GM12878 (cell line): ENCODE measurements at regions not wholly inside any gene's neighbourhood (a gene's known extent, or its start where the extent isn't known, plus 50 kb on each side); places are given as distances from the start of the nearest gene placed in this dataset.

Experiments used
- ATAC-seq: fragments of 200-7000 bp; cut with Tn5 transposase; 3 replicates; pipeline ENCODE4 v1.9.1; 2020; ENCODE audit warnings: mild to moderate bottlenecking, moderate library complexity
- BruUV-seq: library from RNA; stranded (reverse); fragments of 400-500 nt; replicated peaks from 2 replicates; lab custom pipeline; 2021; lab: Mats Ljungman, UMichigan
- CTCF ChIA-PET: fragments of 300-600 bp; sonication (Branson Sonifier 250); formaldehyde crosslinking; extraction: SDS; loops from one replicate; lab custom pipeline; 2021; ENCODE audit warnings: inconsistent platforms; lab: Yijun Ruan, JAX
- POLR2A ChIA-PET: fragments of 350-600 bp; formaldehyde crosslinking; extraction: SDS; loops from one replicate; lab custom pipeline; 2021; ENCODE audit warnings: inconsistent platforms; lab: Charles Lee
- RAD21 ChIA-PET: fragments of 300-600 bp; sonication (Branson Sonifier 250); formaldehyde crosslinking; loops from one replicate; lab custom pipeline; 2023; ENCODE audit warnings: antibody characterized with exemption; ENCODE audit not compliant: unreplicated experiment; lab: Charles Lee
- SMC1A ChIA-PET: fragments of 300-600 bp; sonication (Branson Sonifier 250); formaldehyde crosslinking; loops from one replicate; lab custom pipeline; 2023; ENCODE audit not compliant: unreplicated experiment, uncharacterized antibody; lab: Charles Lee
- DNase-seq: peaks from one replicate; pipeline ENCODE4 v3.0.0-alpha.2; 2011; ENCODE audit warnings: low read depth, low spot score
- FAIRE-seq: peaks from 3 replicates; lab custom pipeline; 2011; peaks lifted over from hg19 to GRCh38; lab: Jason Lieb, UNC
- H2AFZ ChIP-seq: 2 replicates; pipeline ENCODE4 v1.6.0; 2011; ENCODE audit warnings: low read depth, low read length, control low read depth; ENCODE audit not compliant: control insufficient read depth
- H3K27ac ChIP-seq: 2 replicates; pipeline ENCODE4 v1.5.1; 2011; ENCODE audit warnings: control low read depth; ENCODE audit not compliant: control insufficient read depth, insufficient read depth
- H3K27me3 ChIP-seq, 2 experiments: replicated peaks in 1 of 2; 2 replicates each; pipeline versions ENCODE4 v1.6.0 to v1.6.1; 2011; ENCODE audit warnings: low read length in 1 of 2; ENCODE audit not compliant: control insufficient read depth in 2 of 2, insufficient read depth in 2 of 2
- H3K36me3 ChIP-seq, 2 experiments: 2 replicates each; pipeline ENCODE4 v1.5.1; 2011; ENCODE audit warnings: low read length in 1 of 2; ENCODE audit not compliant: control insufficient read depth in 2 of 2, insufficient read depth in 2 of 2
- H3K4me1 ChIP-seq: 2 replicates; pipeline ENCODE4 v1.6.1; 2011; ENCODE audit warnings: mild to moderate bottlenecking, low read length, moderate library complexity, mixed read lengths; ENCODE audit not compliant: control insufficient read depth, insufficient read depth
- H3K4me2 ChIP-seq: 2 replicates; pipeline ENCODE4 v1.6.0; 2011; ENCODE audit warnings: control low read depth; ENCODE audit not compliant: control insufficient read depth, insufficient read depth
- H3K4me3 ChIP-seq: fragments of 200-600 bp; sonication (generic); 2 replicates; pipeline ENCODE4 v1.5.1; 2016
- H3K79me2 ChIP-seq: 2 replicates; pipeline ENCODE4 v1.6.0; 2011; ENCODE audit warnings: low read length; ENCODE audit not compliant: control insufficient read depth, insufficient read depth
- H3K9ac ChIP-seq: 2 replicates; pipeline ENCODE4 v1.8.0; 2011; ENCODE audit warnings: low read length, control low read depth, mixed read lengths; ENCODE audit not compliant: control insufficient read depth, insufficient read depth
- H3K9me3 ChIP-seq: replicated peaks from 3 replicates; pipeline ENCODE4 v1.5.1; 2011; ENCODE audit warnings: mild to moderate bottlenecking, low read length; ENCODE audit not compliant: control insufficient read depth, insufficient read depth
- H4K20me1 ChIP-seq: 2 replicates; pipeline ENCODE4 v1.6.0; 2011; ENCODE audit not compliant: control insufficient read depth, insufficient read depth
- BHLHE40 ChIP-seq, 2 experiments: fragments of 450-650 bp in 1 of 2; IDR thresholded peaks; 2 replicates each; pipeline ENCODE4 v1.6.1; 2011 to 2017; ENCODE audit warnings: low read depth in 2 of 2, borderline replicate concordance in 1 of 2, improper control_type of control experiment in 1 of 2, low read length in 1 of 2, mild to moderate bottlenecking in 1 of 2
- GABPA ChIP-seq: IDR thresholded peaks from 2 replicates; pipeline ENCODE4 v1.6.1; 2014; ENCODE audit warnings: antibody characterized with exemption, low read depth, mild to moderate bottlenecking, inconsistent platforms
- HDAC6 ChIP-seq: fragments of 200-600 bp; sonication (generic); IDR thresholded peaks from one replicate; pipeline ENCODE4 v1.8.0; 2017; ENCODE audit warnings: antibody characterized with exemption; ENCODE audit not compliant: unreplicated experiment
- IKZF2 ChIP-seq, 2 experiments: fragments of 450-650 bp; IDR thresholded peaks; 2 replicates each; pipeline ENCODE4 v1.6.1; 2017; ENCODE audit warnings: mild to moderate bottlenecking in 2 of 2, moderate library complexity in 2 of 2
- IRF3 ChIP-seq: fragments of 450-650 bp; IDR thresholded peaks from 2 replicates; pipeline ENCODE4 v1.6.1; 2014; ENCODE audit warnings: mild to moderate bottlenecking
- MAX ChIP-seq: IDR thresholded peaks from 2 replicates; pipeline ENCODE4 v1.6.1; 2012; ENCODE audit warnings: low read depth, low read length, improper control_type of control experiment
- NBN ChIP-seq: fragments of 450-650 bp; IDR thresholded peaks from 2 replicates; pipeline ENCODE4 v1.6.1; 2016
- NFXL1 ChIP-seq: fragments of 450-650 bp; IDR thresholded peaks from 2 replicates; pipeline ENCODE4 v1.6.1; 2017; ENCODE audit warnings: antibody characterized with exemption, mild to moderate bottlenecking, borderline replicate concordance
- PAX5 ChIP-seq: IDR thresholded peaks from 2 replicates; pipeline ENCODE4 v1.6.1; 2011; ENCODE audit warnings: low read depth, low read length, borderline replicate concordance
- POLR2A ChIP-seq: IDR thresholded peaks from 2 replicates; pipeline ENCODE4 v1.6.1; 2011; ENCODE audit warnings: low read depth, mild to moderate bottlenecking, low read length
- POLR2AphosphoS2 ChIP-seq: IDR thresholded peaks from 2 replicates; pipeline ENCODE4 v1.6.1; 2011; ENCODE audit warnings: low read depth, mild to moderate bottlenecking, low read length, improper control_type of control experiment, moderate library complexity
- RFX5 ChIP-seq: IDR thresholded peaks from 2 replicates; pipeline ENCODE4 v1.6.1; 2011; ENCODE audit warnings: low read depth, low read length, improper control_type of control experiment
- RUNX3 ChIP-seq: IDR thresholded peaks from 2 replicates; pipeline ENCODE4 v1.6.1; 2012; ENCODE audit warnings: low read length, inconsistent platforms
- SIN3A ChIP-seq: IDR thresholded peaks from 2 replicates; pipeline ENCODE4 v1.6.1; 2012; ENCODE audit warnings: low read depth, low read length, improper control_type of control experiment
- STAT3 ChIP-seq: IDR thresholded peaks from 2 replicates; pipeline ENCODE4 v1.6.1; 2011; ENCODE audit warnings: low read depth, low read length, improper control_type of control experiment
- TCF7 ChIP-seq: IDR thresholded peaks from 2 replicates; pipeline ENCODE4 v1.6.1; 2014; ENCODE audit warnings: antibody characterized with exemption, borderline replicate concordance
- YY1 ChIP-seq: IDR thresholded peaks from 2 replicates; pipeline ENCODE4 v1.6.1; 2011; ENCODE audit warnings: low read depth, mild to moderate bottlenecking, low read length
- ZBTB4 ChIP-seq: fragments of 450-650 bp; formaldehyde crosslinking; IDR thresholded peaks from 2 replicates; pipeline ENCODE4 v1.4.0; 2022; ENCODE audit warnings: mild to moderate bottlenecking, moderate library complexity
- ZNF207 ChIP-seq: fragments of 450-650 bp; IDR thresholded peaks from 2 replicates; pipeline ENCODE4 v1.6.1; 2014; ENCODE audit warnings: antibody characterized with exemption, mild to moderate bottlenecking, borderline replicate concordance
- WGBS: methylation state at CpG from one replicate; pipeline ENCODE4 v1.1.6; 2016; ENCODE audit warnings: low lambda C conversion rate; ENCODE audit not compliant: insufficient replicate concordance, insufficient coverage; ENCODE audit errors: missing lambda C conversion rate; 5-methylcytosine and 5-hydroxymethylcytosine counted together
- in situ Hi-C: fragments of 300-500 bp; cut with MboI; formaldehyde crosslinking; loops from 9 replicates; pipeline ENCODE4 v1.14.3; 2018; ENCODE audit warnings: mixed read lengths
- intact Hi-C: fragments of 100-400 bp; cut with micrococcal nuclease; formaldehyde crosslinking; loops from one replicate; pipeline ENCODE4 v1.14.2; 2022; ENCODE audit not compliant: unreplicated experiment

- TF ChIP-seq IKZF2 (IDR thresholded peaks at IDR 0.05) (no peak), RFX5 (no peak), MAX (no peak), ZBTB4 (CRISPR knock-in tag) (no peak), IRF3 (no peak), SIN3A (no peak), RUNX3 (no peak)
These were observed 119.2 kb downstream of the CCNA1 start (continued) for GRCh38 chr13:36551445-36551844.

GRCh38 chr13:36552334-36552733, 120.0 kb downstream of the CCNA1 start:
- H3K4me3 ChIP-seq, result no peak overlapping the region
- no peaks in the 10 kb centered on the region for H3K4me1 ChIP-seq
- WGBS, result 21% methylated on average over 1 of the region's 1 CpG
- no peak overlapping the region for H2AFZ ChIP-seq
- H3K27me3 ChIP-seq, result no peaks in the 10 kb centered on the region
- no peaks in the 10 kb centered on the region for H3K79me2 ChIP-seq
- ChIA-PET POLR2A (no interaction called here), RAD21 (no interaction called here), SMC1A (no interaction called here), CTCF (no interaction called here)
- no peak for DNase-seq
- H4K20me1 ChIP-seq, result no peaks in the 10 kb centered on the region
- no TSS peak for BruUV-seq
- ATAC-seq, result no peak
- no peaks in the 10 kb centered on the region; the same call in 2 of the 3 replicates for H3K9me3 ChIP-seq
- no peak for FAIRE-seq
- TF ChIP-seq GABPA (no peak), STAT3 (no peak), POLR2A (no peak), NBN (no peak), HDAC6 (no peak), YY1 (no peak), NFXL1 (no peak), ZNF207 (no peak), PAX5 (no peak), BHLHE40 (IDR thresholded peaks at IDR 0.05; ENCODE audit: borderline replicate concordance in 1 of 2, low read depth in 2 of 2, low read length in 1 of 2) (no peak), TCF7 (no peak), POLR2AphosphoS2 (no peak)
- intact Hi-C loops (no loop called here), in situ Hi-C loops (no loop called here)
- no peak overlapping the region for H3K27ac ChIP-seq
- H3K4me2 ChIP-seq, result no peak overlapping the region
- H3K36me3 ChIP-seq, result no peaks in the 10 kb centered on the region
- H3K9ac ChIP-seq, result no peak overlapping the region
